ENCODE measurements at regions not wholly inside any gene's neighbourhood (a gene's known extent, or its start where the extent isn't known, plus 50 kb on each side); places are given as distances from the start of the nearest gene placed in this dataset.

DNA sequence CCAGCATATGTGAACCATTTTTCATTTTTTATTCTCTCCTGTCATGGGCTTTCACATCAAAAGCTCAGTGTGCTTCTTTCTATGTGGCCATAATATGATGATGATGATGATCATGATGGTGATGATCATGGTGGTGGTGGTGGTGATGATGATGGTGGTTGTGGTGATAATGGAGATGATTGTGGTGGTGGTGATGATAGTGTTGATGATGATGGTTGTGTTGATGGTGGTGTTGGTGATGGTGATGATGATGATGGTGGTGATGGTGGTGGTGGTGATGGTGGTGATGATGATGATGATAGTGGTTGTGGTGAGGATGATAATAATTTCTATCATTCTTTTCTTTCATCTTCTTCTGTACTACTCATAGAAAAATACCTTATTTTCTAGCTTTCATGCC, 413.1 kb upstream of the VSTM2A start:
- H3K4me1 ChIP-seq (replicated peaks in 1 of 4; ENCODE audit: control insufficient read depth in 3 of 4, insufficient read depth in 4 of 4, low read length in 3 of 4) = no peaks in the 10 kb centered on the region
- no peak for FAIRE-seq
- no peak overlapping the region for H3K23ac ChIP-seq (ENCODE audit: insufficient read length)
- no peak overlapping the region for H2BK15ac ChIP-seq (ENCODE audit: low read length)
- ChIA-PET POLR2A (ENCODE audit: partially characterized antibody) (no interaction called here), CTCF (ENCODE audit: partially characterized antibody) (no interaction called here)
- H4K91ac ChIP-seq (replicated peaks; ENCODE audit: insufficient read length, low read length) = no peak overlapping the region
- H3K36me3 ChIP-seq (ENCODE audit: control insufficient read depth in 2 of 4, insufficient read depth in 4 of 4, low read length in 3 of 4) = no peaks in the 10 kb centered on the region
- no peaks in the 10 kb centered on the region for H3K9me3 ChIP-seq (ENCODE audit: insufficient read depth in 2 of 2, low read depth in 1 of 2, low read length in 1 of 2)
- H4K5ac ChIP-seq (ENCODE audit: insufficient read length, low read depth, low read length) = no peak overlapping the region
- H3K79me1 ChIP-seq (ENCODE audit: low read depth, low read length) = no peaks in the 10 kb centered on the region
- H4K20me1 ChIP-seq (replicated peaks in 1 of 2; ENCODE audit: control insufficient read depth in 1 of 2, insufficient read depth in 2 of 2, low read length in 2 of 2) = no peaks in the 10 kb centered on the region
- no peak overlapping the region for H2BK5ac ChIP-seq (ENCODE audit: low read depth, low read length)
- H3K9ac ChIP-seq (replicated peaks in 1 of 4; ENCODE audit: extremely low read depth in 1 of 4, low read depth in 3 of 4, low read length in 3 of 4) = no peak overlapping the region
- H2AFZ ChIP-seq (ENCODE audit: low read length) = no peak overlapping the region
- no peak overlapping the region for H2BK12ac ChIP-seq (ENCODE audit: low read depth, low read length)
- no peak overlapping the region for H3K27ac ChIP-seq (ENCODE audit: low read depth, low read length)
- no peak for DNase-seq (ENCODE audit: low read depth in 1 of 2, low spot score in 2 of 2)
- no peak overlapping the region for H3K14ac ChIP-seq (ENCODE audit: insufficient read length)
- peaks cover 3% of the 10 kb centered on the region; the same call in 1 of the 2 replicates for H3K23me2 ChIP-seq (ENCODE audit: low read depth, low read length)
- no peak overlapping the region for H4K8ac ChIP-seq (ENCODE audit: extremely low read depth, insufficient read depth, low read length)
- H3K4me2 ChIP-seq (ENCODE audit: insufficient read depth in 1 of 2, low read depth in 2 of 2, low read length in 2 of 2) = no peak overlapping the region
- H3K56ac ChIP-seq (replicated peaks; ENCODE audit: insufficient read length, low read depth, low read length) = no peak overlapping the region
- no peak overlapping the region for H3K4ac ChIP-seq (replicated peaks; ENCODE audit: insufficient read length, low read depth, low read length)
- H3K4me3 ChIP-seq (ENCODE audit: extremely low read depth in 1 of 4, insufficient read depth in 2 of 4, low read depth in 3 of 4, low read length in 4 of 4) = no peak overlapping the region
- no peaks in the 10 kb centered on the region for H3K27me3 ChIP-seq (replicated peaks in 1 of 4; ENCODE audit: control insufficient read depth in 3 of 4, extremely low read depth in 1 of 4, insufficient read depth in 3 of 4, low read length in 3 of 4)
- no peak overlapping the region for H2BK120ac ChIP-seq (replicated peaks; ENCODE audit: low read depth, low read length)
- H3K18ac ChIP-seq (ENCODE audit: extremely low read depth, low read length) = no peak overlapping the region
- H2AK5ac ChIP-seq (ENCODE audit: low read depth, low read length) = no peak overlapping the region
- no peak overlapping the region for H2BK20ac ChIP-seq (ENCODE audit: low read length)
- no peaks in the 10 kb centered on the region for H3K79me2 ChIP-seq (ENCODE audit: control insufficient read depth in 1 of 2, insufficient read depth in 2 of 2, low read length in 2 of 2)
- TF ChIP-seq EGR1 (IDR thresholded peaks at IDR 0.05; ENCODE audit: borderline replicate concordance, low read depth, low read length) = no peak
- no peak for TF ChIP-seq TAF7 (optimal IDR thresholded peaks at IDR 0.05; ENCODE audit: borderline replicate concordance, low read depth, low read length)
- no peak for TF ChIP-seq SIN3A (conservative IDR thresholded peaks at IDR 0.05 in 1 of 2, IDR thresholded peaks at IDR 0.05 in 1 of 2; ENCODE audit: low read depth in 1 of 2, low read length in 2 of 2)
- TF ChIP-seq, protein P1, sequence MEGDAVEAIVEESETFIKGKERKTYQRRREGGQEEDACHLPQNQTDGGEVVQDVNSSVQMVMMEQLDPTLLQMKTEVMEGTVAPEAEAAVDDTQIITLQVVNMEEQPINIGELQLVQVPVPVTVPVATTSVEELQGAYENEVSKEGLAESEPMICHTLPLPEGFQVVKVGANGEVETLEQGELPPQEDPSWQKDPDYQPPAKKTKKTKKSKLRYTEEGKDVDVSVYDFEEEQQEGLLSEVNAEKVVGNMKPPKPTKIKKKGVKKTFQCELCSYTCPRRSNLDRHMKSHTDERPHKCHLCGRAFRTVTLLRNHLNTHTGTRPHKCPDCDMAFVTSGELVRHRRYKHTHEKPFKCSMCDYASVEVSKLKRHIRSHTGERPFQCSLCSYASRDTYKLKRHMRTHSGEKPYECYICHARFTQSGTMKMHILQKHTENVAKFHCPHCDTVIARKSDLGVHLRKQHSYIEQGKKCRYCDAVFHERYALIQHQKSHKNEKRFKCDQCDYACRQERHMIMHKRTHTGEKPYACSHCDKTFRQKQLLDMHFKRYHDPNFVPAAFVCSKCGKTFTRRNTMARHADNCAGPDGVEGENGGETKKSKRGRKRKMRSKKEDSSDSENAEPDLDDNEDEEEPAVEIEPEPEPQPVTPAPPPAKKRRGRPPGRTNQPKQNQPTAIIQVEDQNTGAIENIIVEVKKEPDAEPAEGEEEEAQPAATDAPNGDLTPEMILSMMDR (IDR thresholded peaks at IDR 0.05; ENCODE audit: control extremely low read depth in 1 of 3, insufficient read depth in 1 of 3, low read depth in 1 of 3, low read length in 3 of 3) = no peak
- TF ChIP-seq, protein P2, sequence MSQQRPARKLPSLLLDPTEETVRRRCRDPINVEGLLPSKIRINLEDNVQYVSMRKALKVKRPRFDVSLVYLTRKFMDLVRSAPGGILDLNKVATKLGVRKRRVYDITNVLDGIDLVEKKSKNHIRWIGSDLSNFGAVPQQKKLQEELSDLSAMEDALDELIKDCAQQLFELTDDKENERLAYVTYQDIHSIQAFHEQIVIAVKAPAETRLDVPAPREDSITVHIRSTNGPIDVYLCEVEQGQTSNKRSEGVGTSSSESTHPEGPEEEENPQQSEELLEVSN (IDR thresholded peaks at IDR 0.05) = no peak
- TF ChIP-seq, protein P3, sequence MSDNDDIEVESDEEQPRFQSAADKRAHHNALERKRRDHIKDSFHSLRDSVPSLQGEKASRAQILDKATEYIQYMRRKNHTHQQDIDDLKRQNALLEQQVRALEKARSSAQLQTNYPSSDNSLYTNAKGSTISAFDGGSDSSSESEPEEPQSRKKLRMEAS (IDR thresholded peaks at IDR 0.05) = no peak
- TF ChIP-seq KDM5A (IDR thresholded peaks at IDR 0.05; ENCODE audit: low read length) = no peak
- TF ChIP-seq FOSL1 (IDR thresholded peaks at IDR 0.05; ENCODE audit: insufficient read depth, low read depth, low read length) = no peak

All from H1 (cell line).